ENCODE measurements at regions not wholly inside any gene's neighbourhood (a gene's known extent, or its start where the extent isn't known, plus 50 kb on each side); places are given as distances from the start of the nearest gene placed in this dataset.

GRCh38 chr1:235045034-235045690 lies 83.5 kb downstream of the TOMM20 start:
- no peak overlapping the region for H3K4me3 ChIP-seq (ENCODE audit: low read depth, low read length)
- DNase-seq (ENCODE audit: low read depth): no peak
- TF ChIP-seq CTCF (conservative IDR thresholded peaks at IDR 0.05; ENCODE audit: low read depth, low read length): no peak

GRCh38 chr1:235043234-235043633 lies 85.4 kb downstream of the TOMM20 start:
- no peak overlapping the region for H3K4me3 ChIP-seq (ENCODE audit: low read depth, low read length)
- no peak for DNase-seq (ENCODE audit: low read depth)
- no peak for TF ChIP-seq CTCF (conservative IDR thresholded peaks at IDR 0.05; ENCODE audit: low read depth, low read length)

DNA sequence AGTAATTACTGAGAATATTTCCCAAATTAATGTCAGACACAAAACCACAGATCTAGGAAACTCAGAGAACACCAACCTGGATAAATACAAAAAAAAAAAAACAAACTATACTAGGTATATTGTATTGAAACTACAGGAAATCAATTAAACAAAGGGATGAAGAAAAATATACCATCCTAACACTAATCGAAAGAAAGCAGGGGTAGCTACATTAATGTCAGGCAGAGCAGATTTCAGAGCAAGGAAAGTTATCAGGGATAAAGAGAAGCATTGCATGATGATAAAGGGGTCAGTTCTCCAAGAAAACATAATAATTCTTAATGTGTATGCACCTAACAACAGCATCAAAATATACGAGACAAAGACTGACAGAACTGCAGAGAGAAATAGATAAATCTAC lies 89.9 kb downstream of the TOMM20 start:
- H3K4me3 ChIP-seq (ENCODE audit: low read depth, low read length): no peak overlapping the region
- no peak for TF ChIP-seq CTCF (conservative IDR thresholded peaks at IDR 0.05; ENCODE audit: low read depth, low read length)
- no peak for DNase-seq (ENCODE audit: low read depth)

DNA sequence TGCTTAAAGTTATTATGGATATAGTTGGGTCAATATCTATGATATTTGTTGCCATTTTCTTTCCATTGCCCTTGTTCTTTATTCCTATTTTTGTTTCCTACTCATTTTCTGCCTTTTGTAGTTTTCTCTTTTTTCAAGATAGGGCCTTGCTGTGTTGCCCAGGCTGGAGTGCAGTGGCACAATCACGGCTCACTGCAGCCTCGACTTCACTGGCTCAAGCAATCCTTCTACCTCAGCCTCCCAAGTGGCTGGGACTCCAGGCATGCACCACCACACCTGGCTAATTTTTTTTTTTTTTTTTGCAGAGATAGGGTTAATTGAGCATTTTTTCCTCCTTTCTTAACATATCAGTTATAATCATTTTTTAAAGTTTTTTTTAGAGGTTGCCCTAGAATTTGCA lies 92.7 kb downstream of the TOMM20 start:
- H3K4me3 ChIP-seq (ENCODE audit: low read depth, low read length): no peak overlapping the region
- TF ChIP-seq CTCF (conservative IDR thresholded peaks at IDR 0.05; ENCODE audit: low read depth, low read length): no peak
- DNase-seq (ENCODE audit: low read depth): no peak

GRCh38 chr1:235030919-235031596 lies 97.6 kb downstream of the TOMM20 start:
- H3K4me3 ChIP-seq (ENCODE audit: low read depth, low read length): no peak overlapping the region
- TF ChIP-seq CTCF (conservative IDR thresholded peaks at IDR 0.05; ENCODE audit: low read depth, low read length): no peak
- DNase-seq (ENCODE audit: low read depth): no peak

DNA sequence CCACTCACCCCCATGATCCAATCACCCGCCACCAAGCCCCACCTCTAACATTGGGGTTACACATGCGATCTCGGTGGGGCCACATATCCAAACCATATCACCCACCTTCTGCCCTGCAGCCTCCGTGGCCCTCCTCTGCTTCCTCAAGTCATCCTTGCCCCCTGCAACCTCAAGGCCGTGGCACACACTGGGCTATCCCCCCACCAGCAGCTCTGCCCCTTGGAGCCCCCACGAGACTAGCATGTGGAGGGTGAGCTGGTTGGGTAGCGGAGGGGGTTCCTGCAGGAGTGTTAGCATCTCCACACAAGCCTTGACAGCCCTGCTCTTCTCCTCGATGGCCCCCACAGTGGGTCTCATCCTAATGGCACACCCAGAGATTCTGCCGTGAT lies 100.8 kb downstream of the TOMM20 start:
- H3K4me3 ChIP-seq (ENCODE audit: low read depth, low read length): no peak overlapping the region
- no peak for TF ChIP-seq CTCF (conservative IDR thresholded peaks at IDR 0.05; ENCODE audit: low read depth, low read length)
- no peak for DNase-seq (ENCODE audit: low read depth)

All from epithelial cell of proximal tubule (primary cell).